GM23248 (cell line): ENCODE measurements at regions not wholly inside any gene's neighbourhood (a gene's known extent, or its start where the extent isn't known, plus 50 kb on each side); places are given as distances from the start of the nearest gene placed in this dataset.

Experiments used
- DNase-seq: peaks from one replicate; pipeline ENCODE4 v3.0.0-alpha.2; 2015
- H2AFZ ChIP-seq: fragments of 200-600 bp; sonication (generic); 2 replicates; pipeline ENCODE4 v1.6.1; 2016; ENCODE audit warnings: antibody characterized with exemption
- H3F3A ChIP-seq: fragments of 200-600 bp; sonication (generic); 2 replicates; pipeline ENCODE4 v1.6.1; 2016; ENCODE audit warnings: mild to moderate bottlenecking, antibody characterized with exemption, mixed run types; ENCODE audit not compliant: insufficient read depth
- H3K27ac ChIP-seq: fragments of 200-600 bp; sonication (generic); 2 replicates; pipeline ENCODE4 v1.5.1; 2016; ENCODE audit warnings: mild to moderate bottlenecking
- H3K27me3 ChIP-seq: fragments of 200-600 bp; sonication (generic); replicated peaks from 2 replicates; pipeline ENCODE4 v1.6.1; 2016; ENCODE audit warnings: mild to moderate bottlenecking; ENCODE audit not compliant: insufficient read depth
- H3K36me3 ChIP-seq: fragments of 200-600 bp; sonication (generic); 2 replicates; pipeline ENCODE4 v1.6.1; 2016; ENCODE audit warnings: low read depth, mild to moderate bottlenecking
- H3K4me1 ChIP-seq: fragments of 200-600 bp; sonication (generic); 2 replicates; pipeline ENCODE4 v1.6.1; 2016; ENCODE audit warnings: mild to moderate bottlenecking; ENCODE audit not compliant: insufficient read depth
- H3K4me2 ChIP-seq: fragments of 200-600 bp; sonication (generic); one replicate; pipeline ENCODE4 v1.6.1; 2016; ENCODE audit warnings: mild to moderate bottlenecking; ENCODE audit not compliant: unreplicated experiment
- H3K4me3 ChIP-seq: fragments of 200-600 bp; sonication (generic); 2 replicates; pipeline ENCODE4 v1.5.1; 2016; ENCODE audit warnings: mild to moderate bottlenecking
- H3K79me2 ChIP-seq: fragments of 200-600 bp; sonication (generic); 2 replicates; pipeline ENCODE4 v1.6.1; 2016; ENCODE audit warnings: mild to moderate bottlenecking; ENCODE audit not compliant: insufficient read depth
- H3K9ac ChIP-seq: fragments of 200-600 bp; sonication (generic); 2 replicates; pipeline ENCODE4 v1.6.1; 2016; ENCODE audit warnings: mild to moderate bottlenecking
- H3K9me2 ChIP-seq: fragments of 200-600 bp; sonication (generic); 2 replicates; pipeline ENCODE4 v1.6.1; 2016; ENCODE audit warnings: mixed run types, mild to moderate bottlenecking, moderate library complexity; ENCODE audit not compliant: insufficient read depth
- H3K9me3 ChIP-seq: fragments of 200-600 bp; sonication (generic); one replicate; pipeline ENCODE4 v1.6.1; 2017; ENCODE audit warnings: low read depth
- H4K20me1 ChIP-seq: fragments of 200-600 bp; sonication (generic); 2 replicates; pipeline ENCODE4 v1.6.0; 2016; ENCODE audit not compliant: insufficient read depth
- EZH2 ChIP-seq: fragments of 200-600 bp; sonication (generic); IDR thresholded peaks from 2 replicates; pipeline ENCODE4 v1.6.1; 2018; ENCODE audit warnings: antibody characterized with exemption, mild to moderate bottlenecking; ENCODE audit not compliant: insufficient read depth, poor library complexity, severe bottlenecking
- EZH2phosphoT487 ChIP-seq: fragments of 200-600 bp; sonication (generic); IDR thresholded peaks from 2 replicates; pipeline ENCODE4 v1.6.1; 2018; ENCODE audit warnings: antibody characterized with exemption, moderate library complexity, mild to moderate bottlenecking, low read depth; ENCODE audit not compliant: insufficient read depth
- WGBS, 2 experiments: methylation state at CpG; one replicate each; pipeline ENCODE4 v1.1.6; 2015 to 2017; ENCODE audit warnings: low lambda C conversion rate in 2 of 2, low coverage in 1 of 2; ENCODE audit errors: missing lambda C conversion rate in 2 of 2; 5-methylcytosine and 5-hydroxymethylcytosine counted together
- in situ Hi-C: fragments of 300-500 bp; cut with MboI; formaldehyde crosslinking; loops from 2 replicates; pipeline ENCODE4 v1.15.0; 2020

GRCh38 chr2:17398770-17399169 is 119.5 kb downstream of the RAD51AP2 start:
- 57 to 68% methylated on average over 2 of the region's 2 CpGs for WGBS, 2 experiments
- H3K4me3 ChIP-seq, result no peak overlapping the region
- H3K9ac ChIP-seq, result no peak overlapping the region
- no peak overlapping the region for H2AFZ ChIP-seq
- H3K4me2 ChIP-seq, result no peak overlapping the region
- TF ChIP-seq EZH2, result no peak
- TF ChIP-seq EZH2phosphoT487, result no peak
- H3K79me2 ChIP-seq, result no peaks in the 10 kb centered on the region
- no peaks in the 10 kb centered on the region for H3K9me3 ChIP-seq
- in situ Hi-C loops, result no loop called here
- no peaks in the 10 kb centered on the region for H3K4me1 ChIP-seq
- H3K27ac ChIP-seq, result no peak overlapping the region
- no peak for DNase-seq
- no peaks in the 10 kb centered on the region for H3K36me3 ChIP-seq
- no peaks in the 10 kb centered on the region for H3K27me3 ChIP-seq
- no peaks in the 10 kb centered on the region for H4K20me1 ChIP-seq
- no peaks in the 10 kb centered on the region for H3K9me2 ChIP-seq
- no peaks in the 10 kb centered on the region for H3F3A ChIP-seq

GRCh38 chr2:17388798-17389197 is 129.4 kb downstream of the RAD51AP2 start:
- H3K9me3 ChIP-seq, result no peaks in the 10 kb centered on the region
- H3K27ac ChIP-seq, result no peak overlapping the region
- peak; percentile 20 for DNase-seq
- no peak overlapping the region for H2AFZ ChIP-seq
- no peak overlapping the region for H3K4me2 ChIP-seq
- in situ Hi-C loops, result no loop called here
- H3K9ac ChIP-seq, result no peak overlapping the region
- no peaks in the 10 kb centered on the region for H3F3A ChIP-seq
- no peaks in the 10 kb centered on the region for H3K27me3 ChIP-seq
- no peaks in the 10 kb centered on the region for H4K20me1 ChIP-seq
- TF ChIP-seq EZH2phosphoT487 (no peak), EZH2 (no peak)
- 0 out of 2 replicates have a peak, but pooled peaks cover 3% of the 10 kb centered on the region for H3K4me1 ChIP-seq
- H3K4me3 ChIP-seq, result no peak overlapping the region
- no peaks in the 10 kb centered on the region for H3K36me3 ChIP-seq
- H3K9me2 ChIP-seq, result no peaks in the 10 kb centered on the region
- no peaks in the 10 kb centered on the region for H3K79me2 ChIP-seq

DNA sequence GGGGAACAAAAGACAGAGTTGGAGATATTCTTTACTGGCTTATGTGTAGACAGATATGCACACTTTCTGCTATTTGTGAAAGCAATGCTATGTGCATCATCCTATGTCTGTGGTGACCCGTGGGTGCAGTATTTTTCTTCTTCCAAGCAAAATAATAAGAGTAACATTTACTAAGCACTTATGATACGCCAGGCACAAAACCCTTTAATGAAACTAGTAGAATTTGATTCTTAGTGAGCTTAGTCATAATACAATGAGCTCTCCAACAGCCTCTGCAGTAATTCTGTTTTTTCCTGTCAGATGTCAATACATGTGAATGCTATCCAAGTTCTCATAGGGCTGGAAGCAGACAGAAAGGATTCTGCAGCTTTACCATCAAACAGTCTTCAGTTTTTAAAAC is 130.6 kb downstream of the RAD51AP2 start:
- Histone ChIP-seq H3K4me3 (no peak overlapping the region), H3K4me2 (no peak overlapping the region), H3K9me2 (no peaks in the 10 kb centered on the region), H3K9me3 (no peaks in the 10 kb centered on the region), H3K79me2 (no peaks in the 10 kb centered on the region), H3K27ac (no peak overlapping the region), H3K27me3 (no peaks in the 10 kb centered on the region), H3K4me1 (0 out of 2 replicates have a peak, but pooled peaks cover 3% of the 10 kb centered on the region), H3K36me3 (no peaks in the 10 kb centered on the region), H2AFZ (no peak overlapping the region), H4K20me1 (no peaks in the 10 kb centered on the region), H3F3A (no peaks in the 10 kb centered on the region), H3K9ac (no peak overlapping the region)
- in situ Hi-C loops, result no loop called here
- TF ChIP-seq EZH2phosphoT487 (no peak), EZH2 (no peak)
- peak; percentile 9 for DNase-seq
- 4 to 8% methylated on average over 2 of the region's 2 CpGs for WGBS, 2 experiments

DNA sequence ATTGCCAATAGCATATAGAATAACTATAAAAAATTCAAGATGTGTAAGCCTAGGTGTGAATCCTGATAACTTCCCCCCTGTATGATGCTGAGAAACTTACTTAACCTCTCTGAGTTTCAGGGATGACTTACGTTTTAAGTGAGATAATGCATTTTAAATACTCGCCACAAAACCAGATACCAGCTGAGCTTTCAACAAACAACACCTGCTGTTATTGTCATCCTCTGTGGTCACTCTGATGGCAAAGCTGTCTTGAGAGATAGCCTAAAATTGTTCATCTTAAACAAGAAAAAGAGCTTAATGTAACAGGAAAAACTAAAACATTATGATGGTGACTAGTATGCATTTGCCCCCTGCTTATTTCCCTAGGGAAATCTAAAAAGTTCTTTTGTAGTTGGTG is 131.5 kb downstream of the RAD51AP2 start:
- TF ChIP-seq EZH2 (no peak), EZH2phosphoT487 (no peak)
- DNase-seq, result no peak
- Histone ChIP-seq H3K79me2 (no peaks in the 10 kb centered on the region), H3K9me3 (no peaks in the 10 kb centered on the region), H3K27ac (no peak overlapping the region), H3K27me3 (no peaks in the 10 kb centered on the region), H2AFZ (no peak overlapping the region), H3K4me1 (0 out of 2 replicates have a peak, but pooled peaks cover 3% of the 10 kb centered on the region), H3F3A (no peaks in the 10 kb centered on the region), H4K20me1 (no peaks in the 10 kb centered on the region), H3K9ac (no peak overlapping the region), H3K4me2 (no peak overlapping the region), H3K36me3 (no peaks in the 10 kb centered on the region), H3K4me3 (no peak overlapping the region), H3K9me2 (no peaks in the 10 kb centered on the region)
- 33 to 47% methylated on average over 2 of the region's 2 CpGs for WGBS, 2 experiments
- in situ Hi-C loops, result no loop called here

- 18% methylated on average over 1 of the region's 1 CpG for WGBS, 2 experiments
- H3K36me3 ChIP-seq, result no peaks in the 10 kb centered on the region
- no peaks in the 10 kb centered on the region for H3K4me1 ChIP-seq
- DNase-seq, result no peak
- no peak overlapping the region for H3K4me3 ChIP-seq
- H3F3A ChIP-seq, result no peaks in the 10 kb centered on the region
- TF ChIP-seq EZH2 (no peak), EZH2phosphoT487 (no peak)
- H3K9ac ChIP-seq, result no peak overlapping the region
- no peaks in the 10 kb centered on the region for H3K79me2 ChIP-seq
- no peaks in the 10 kb centered on the region for H3K9me2 ChIP-seq
- no peaks in the 10 kb centered on the region for H4K20me1 ChIP-seq
- no peak overlapping the region for H3K27ac ChIP-seq
- H2AFZ ChIP-seq, result no peak overlapping the region
- in situ Hi-C loops, result no loop called here
- H3K4me2 ChIP-seq, result no peak overlapping the region
- no peaks in the 10 kb centered on the region for H3K9me3 ChIP-seq
- no peaks in the 10 kb centered on the region for H3K27me3 ChIP-seq
These were observed 138.2 kb downstream of the RAD51AP2 start for GRCh38 chr2:17380003-17380402.
